ENCODE measurements at regions not wholly inside any gene's neighbourhood (a gene's known extent, or its start where the extent isn't known, plus 50 kb on each side); places are given as distances from the start of the nearest gene placed in this dataset.

- Histone ChIP-seq H3K18ac (ENCODE audit: extremely low read depth, low read length) (no peak overlapping the region), H3K23me2 (ENCODE audit: low read depth, low read length) (no peaks in the 10 kb centered on the region), H2BK20ac (ENCODE audit: low read length) (no peak overlapping the region), H3K36me3 (ENCODE audit: control insufficient read depth in 2 of 4, insufficient read depth in 4 of 4, low read length in 3 of 4) (no peaks in the 10 kb centered on the region), H4K5ac (ENCODE audit: insufficient read length, low read depth, low read length) (no peak overlapping the region), H4K91ac (replicated peaks; ENCODE audit: insufficient read length, low read length) (no peak overlapping the region), H2BK15ac (ENCODE audit: low read length) (no peak overlapping the region), H2BK12ac (ENCODE audit: low read depth, low read length) (no peak overlapping the region), H2AFZ (ENCODE audit: low read length) (no peak overlapping the region), H3K27ac (ENCODE audit: low read depth, low read length) (no peak overlapping the region), H3K4me3 (ENCODE audit: extremely low read depth in 1 of 4, insufficient read depth in 2 of 4, low read depth in 3 of 4, low read length in 4 of 4) (no peak overlapping the region), H3K4ac (replicated peaks; ENCODE audit: insufficient read length, low read depth, low read length) (no peak overlapping the region), H3K4me1 (replicated peaks in 1 of 4; ENCODE audit: control insufficient read depth in 3 of 4, insufficient read depth in 4 of 4, low read length in 3 of 4) (no peaks in the 10 kb centered on the region), H3K23ac (ENCODE audit: insufficient read length) (no peak overlapping the region), H2BK5ac (ENCODE audit: low read depth, low read length) (no peak overlapping the region), H3K9ac (replicated peaks in 1 of 4; ENCODE audit: extremely low read depth in 1 of 4, low read depth in 3 of 4, low read length in 3 of 4) (no peak overlapping the region), H2BK120ac (replicated peaks; ENCODE audit: low read depth, low read length) (no peak overlapping the region), H3K27me3 (replicated peaks in 1 of 4; ENCODE audit: control insufficient read depth in 3 of 4, extremely low read depth in 1 of 4, insufficient read depth in 3 of 4, low read length in 3 of 4) (no peaks in the 10 kb centered on the region), H4K8ac (ENCODE audit: extremely low read depth, insufficient read depth, low read length) (no peak overlapping the region), H3K14ac (ENCODE audit: insufficient read length) (no peak overlapping the region), H3K79me2 (ENCODE audit: control insufficient read depth in 1 of 2, insufficient read depth in 2 of 2, low read length in 2 of 2) (no peaks in the 10 kb centered on the region), H3K56ac (replicated peaks; ENCODE audit: insufficient read length, low read depth, low read length) (no peak overlapping the region), H3K4me2 (ENCODE audit: insufficient read depth in 1 of 2, low read depth in 2 of 2, low read length in 2 of 2) (no peak overlapping the region), H4K20me1 (replicated peaks in 1 of 2; ENCODE audit: control insufficient read depth in 1 of 2, insufficient read depth in 2 of 2, low read length in 2 of 2) (no peaks in the 10 kb centered on the region), H3K9me3 (ENCODE audit: insufficient read depth in 2 of 2, low read depth in 1 of 2, low read length in 1 of 2) (no peaks in the 10 kb centered on the region), H3K79me1 (ENCODE audit: low read depth, low read length) (no peaks in the 10 kb centered on the region), H2AK5ac (ENCODE audit: low read depth, low read length) (no peak overlapping the region)
- ChIA-PET POLR2A (ENCODE audit: partially characterized antibody) (no interaction called here), CTCF (ENCODE audit: partially characterized antibody) (interaction anchor here (0.9 to 8.0 kb wide), 3 partner anchors 28 to 68 kb away, joined by 3 to 30 read pairs (median 13); no protein-coding TSS in a partner anchor)
- WGBS, 2 experiments (ENCODE audit: extremely low coverage in 1 of 2, insufficient coverage in 1 of 2, insufficient read length in 1 of 2, insufficient replicate concordance in 2 of 2, low coverage in 1 of 2, low lambda C conversion rate in 2 of 2, missing lambda C conversion rate in 1 of 2), result 95% methylated on average over 1 of the region's 1 CpG; no CpG with 5 or more reads in 1 of the 2 experiments
- no peak for FAIRE-seq
- no peak for DNase-seq (ENCODE audit: low read depth in 1 of 2, low spot score in 2 of 2)
- TF ChIP-seq EGR1 (IDR thresholded peaks at IDR 0.05; ENCODE audit: borderline replicate concordance, low read depth, low read length) (no peak), CREB1 (IDR thresholded peaks at IDR 0.05) (no peak), RBBP5 (IDR thresholded peaks at IDR 0.05; ENCODE audit: borderline replicate concordance, low read depth, low read length) (no peak), BRCA1 (IDR thresholded peaks at IDR 0.05; ENCODE audit: low read depth, low read length) (no peak), RFX5 (IDR thresholded peaks at IDR 0.05; ENCODE audit: borderline replicate concordance, low read depth, low read length) (no peak), SP4 (IDR thresholded peaks at IDR 0.05; ENCODE audit: low read length) (no peak), SIN3A (conservative IDR thresholded peaks at IDR 0.05 in 1 of 2, IDR thresholded peaks at IDR 0.05 in 1 of 2; ENCODE audit: low read depth in 1 of 2, low read length in 2 of 2) (no peak), BCL11A (IDR thresholded peaks at IDR 0.05; ENCODE audit: low read depth in 2 of 2, low read length in 2 of 2) (no peak), ATF2 (IDR thresholded peaks at IDR 0.05; ENCODE audit: low read length) (no peak), HDAC2 (IDR thresholded peaks at IDR 0.05; ENCODE audit: borderline replicate concordance in 1 of 2, low read depth in 2 of 2, low read length in 2 of 2) (no peak), EP300 (IDR thresholded peaks at IDR 0.05; ENCODE audit: borderline replicate concordance in 1 of 2, low read depth in 2 of 2, low read length in 2 of 2) (no peak), TAF1 (IDR thresholded peaks at IDR 0.05; ENCODE audit: low read depth, low read length) (no peak), FOSL1 (IDR thresholded peaks at IDR 0.05; ENCODE audit: insufficient read depth, low read depth, low read length) (no peak)
Measured at GRCh38 chr1:60982539-60982938, 99.8 kb upstream of the NFIA start.
